ENCODE measurements at regions not wholly inside any gene's neighbourhood (a gene's known extent, or its start where the extent isn't known, plus 50 kb on each side); places are given as distances from the start of the nearest gene placed in this dataset.

DNA sequence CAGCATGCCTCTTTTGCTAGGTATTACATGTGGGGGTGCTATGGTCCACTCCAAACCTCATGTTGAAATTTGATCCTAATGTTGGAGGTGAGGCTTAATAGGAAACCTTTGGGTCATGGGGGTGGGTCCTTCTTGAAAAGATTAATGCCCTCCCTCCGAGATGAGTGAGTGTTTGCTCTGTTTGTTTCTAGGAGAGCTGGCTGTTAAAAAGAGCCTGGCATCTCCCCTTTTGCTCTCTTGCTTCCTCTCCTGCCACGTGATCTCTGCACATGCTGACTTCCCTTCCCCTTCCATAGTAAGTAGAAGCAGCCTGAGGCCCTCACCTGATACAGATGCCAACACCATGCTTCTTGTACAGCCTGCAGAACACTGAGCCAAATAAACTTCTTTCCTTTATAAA is 104.5 kb downstream of the FAT3 start:
- WGBS, 4 donors: 32 to 69% (median 55%) methylated on average over 2 of the region's 2 CpGs
- intact Hi-C loops (cut with DNase I): no loop called here

GRCh38 chr11:92329646-92330045 is 105.0 kb downstream of the FAT3 start:
- Histone ChIP-seq H3K27me3 (no peaks in the 10 kb centered on the region), H3K4me3 (no peak overlapping the region), H3K36me3 (no peaks in the 10 kb centered on the region), H3K9me3 (no peaks in the 10 kb centered on the region), H3K4me1 (no peaks in the 10 kb centered on the region), H3K27ac (no peak overlapping the region)
- DNase-seq: no peak
- TF ChIP-seq POLR2A (IDR thresholded peaks at IDR 0.05): no peak
- TF ChIP-seq, protein P1, sequence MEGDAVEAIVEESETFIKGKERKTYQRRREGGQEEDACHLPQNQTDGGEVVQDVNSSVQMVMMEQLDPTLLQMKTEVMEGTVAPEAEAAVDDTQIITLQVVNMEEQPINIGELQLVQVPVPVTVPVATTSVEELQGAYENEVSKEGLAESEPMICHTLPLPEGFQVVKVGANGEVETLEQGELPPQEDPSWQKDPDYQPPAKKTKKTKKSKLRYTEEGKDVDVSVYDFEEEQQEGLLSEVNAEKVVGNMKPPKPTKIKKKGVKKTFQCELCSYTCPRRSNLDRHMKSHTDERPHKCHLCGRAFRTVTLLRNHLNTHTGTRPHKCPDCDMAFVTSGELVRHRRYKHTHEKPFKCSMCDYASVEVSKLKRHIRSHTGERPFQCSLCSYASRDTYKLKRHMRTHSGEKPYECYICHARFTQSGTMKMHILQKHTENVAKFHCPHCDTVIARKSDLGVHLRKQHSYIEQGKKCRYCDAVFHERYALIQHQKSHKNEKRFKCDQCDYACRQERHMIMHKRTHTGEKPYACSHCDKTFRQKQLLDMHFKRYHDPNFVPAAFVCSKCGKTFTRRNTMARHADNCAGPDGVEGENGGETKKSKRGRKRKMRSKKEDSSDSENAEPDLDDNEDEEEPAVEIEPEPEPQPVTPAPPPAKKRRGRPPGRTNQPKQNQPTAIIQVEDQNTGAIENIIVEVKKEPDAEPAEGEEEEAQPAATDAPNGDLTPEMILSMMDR (IDR thresholded peaks at IDR 0.05): no peak
- intact Hi-C loops (cut with DNase I): no loop called here
- WGBS, 4 donors: 60 to 70% (median 66%) methylated on average over 2 of the region's 2 CpGs
- no peak for ATAC-seq

More for the DNA sequence above, 104.5 kb downstream of the FAT3 start:
- H3K27me3 ChIP-seq: no peaks in the 10 kb centered on the region
- H3K27ac ChIP-seq: no peak overlapping the region
- H3K4me3 ChIP-seq: no peak overlapping the region
- no peak for ATAC-seq
- peaks cover 0 to 2% (median 0%) of the 10 kb centered on the region in 12 donors for H3K9me3 ChIP-seq
- DNase-seq: no peak
- H3K4me1 ChIP-seq: no peaks in the 10 kb centered on the region
- H3K36me3 ChIP-seq: no peaks in the 10 kb centered on the region
- TF ChIP-seq, protein P1 (IDR thresholded peaks at IDR 0.05): no peak
- TF ChIP-seq POLR2A (IDR thresholded peaks at IDR 0.05): no peak

DNA sequence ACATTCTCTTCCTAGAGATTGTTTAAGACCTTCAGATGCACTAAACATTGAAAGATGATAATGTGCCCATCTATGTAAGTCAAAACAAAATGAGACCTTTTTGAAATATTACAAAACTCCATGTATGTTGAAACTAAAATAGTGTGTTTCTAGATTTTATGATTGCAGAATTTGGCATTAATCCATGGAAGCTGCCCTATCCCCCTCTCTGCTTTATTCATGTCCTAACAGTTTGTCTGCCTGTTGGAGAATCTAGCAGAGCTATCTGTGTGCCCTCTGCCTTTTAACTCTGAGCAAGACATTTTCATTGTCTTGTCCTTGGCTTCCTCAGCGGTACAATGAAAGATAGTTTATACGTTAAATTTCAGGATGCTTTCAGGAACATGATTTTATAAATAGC is 105.5 kb downstream of the FAT3 start:
- Histone ChIP-seq H3K9me3 (no peaks in the 10 kb centered on the region), H3K36me3 (no peaks in the 10 kb centered on the region), H3K27ac (no peak overlapping the region), H3K4me3 (no peak overlapping the region), H3K27me3 (no peaks in the 10 kb centered on the region), H3K4me1 (no peaks in the 10 kb centered on the region)
- TF ChIP-seq POLR2A (IDR thresholded peaks at IDR 0.05): no peak
- TF ChIP-seq, protein P1 (IDR thresholded peaks at IDR 0.05): no peak
- 61 to 68% (median 64%) methylated on average over 2 of the region's 2 CpGs for WGBS, 4 donors
- intact Hi-C loops (cut with DNase I): no loop called here
- no peak for ATAC-seq
- no peak for DNase-seq

- no peak for TF ChIP-seq POLR2A (IDR thresholded peaks at IDR 0.05)
- TF ChIP-seq, protein P1 (IDR thresholded peaks at IDR 0.05): no peak
- intact Hi-C loops (cut with DNase I): no loop called here
- Histone ChIP-seq H3K27me3 (no peaks in the 10 kb centered on the region), H3K4me3 (no peak overlapping the region), H3K36me3 (no peaks in the 10 kb centered on the region), H3K27ac (no peak overlapping the region), H3K9me3 (no peaks in the 10 kb centered on the region), H3K4me1 (no peaks in the 10 kb centered on the region)
- ATAC-seq: no peak
- 77 to 84% (median 80%) methylated on average over 1 of the region's 1 CpG for WGBS, 4 donors
- no peak for DNase-seq
These were observed 108.4 kb downstream of the FAT3 start for GRCh38 chr11:92332986-92333385.

Data from heart left ventricle (tissue), 16 donors.